Liver (tissue), 8 donors: ENCODE measurements at regions not wholly inside any gene's neighbourhood (a gene's known extent, or its start where the extent isn't known, plus 50 kb on each side); places are given as distances from the start of the nearest gene placed in this dataset.

Experiments used
- DNase-seq: peaks from one replicate; pipeline ENCODE4 v3.0.0-alpha.2; 2017; ENCODE audit warnings: low spot score
- H3K27ac ChIP-seq, 2 donors: one replicate each; pipeline ENCODE4 v1.7.0; 2013; ENCODE audit warnings: inconsistent platforms in 2 of 2, low read length in 2 of 2, control low read depth in 1 of 2, low read depth in 1 of 2, mild to moderate bottlenecking in 1 of 2
- H3K27me3 ChIP-seq, 4 donors: one replicate each; pipeline versions ENCODE4 v1.6.1 to v1.7.0; 2013; ENCODE audit warnings: low read length in 3 of 4, inconsistent platforms in 1 of 4, mild to moderate bottlenecking in 1 of 4, moderate library complexity in 1 of 4; ENCODE audit not compliant: control insufficient read depth in 4 of 4, insufficient read depth in 4 of 4
- H3K36me3 ChIP-seq, 4 donors: one replicate each; pipeline versions ENCODE4 v1.6.1 to v1.7.0; 2013; ENCODE audit warnings: low read length in 3 of 4, mild to moderate bottlenecking in 3 of 4, low read depth in 1 of 4, moderate library complexity in 1 of 4; ENCODE audit not compliant: control insufficient read depth in 4 of 4, insufficient read depth in 3 of 4
- H3K4me1 ChIP-seq, 4 donors: one replicate each; pipeline versions ENCODE4 v1.6.1 to v1.7.0; 2013; ENCODE audit warnings: low read length in 3 of 4, mild to moderate bottlenecking in 3 of 4, moderate library complexity in 1 of 4; ENCODE audit not compliant: control insufficient read depth in 4 of 4, insufficient read depth in 4 of 4
- H3K4me3 ChIP-seq, 3 donors: one replicate each; pipeline versions ENCODE4 v1.6.1 to v1.7.0; 2013; ENCODE audit warnings: low read length in 3 of 3, control low read depth in 1 of 3, low read depth in 1 of 3, mild to moderate bottlenecking in 1 of 3
- H3K9ac ChIP-seq, 2 donors: one replicate each; pipeline ENCODE4 v1.7.0; 2013; ENCODE audit warnings: low read length in 2 of 2, mild to moderate bottlenecking in 2 of 2, moderate library complexity in 2 of 2, control low read depth in 1 of 2, low read depth in 1 of 2
- H3K9me3 ChIP-seq, 4 donors: one replicate each; pipeline versions ENCODE4 v1.6.1 to v1.7.0; 2013; ENCODE audit warnings: low read length in 3 of 4; ENCODE audit not compliant: control insufficient read depth in 4 of 4
- CTCF ChIP-seq: fragments of 150-350 bp; IDR thresholded peaks from 2 replicates; pipeline ENCODE4 v1.5.1; 2017; ENCODE audit warnings: improper control_type of control experiment, low read depth, low read length; ENCODE audit not compliant: missing input control
- EGR1 ChIP-seq, 2 donors: IDR thresholded peaks; 2 replicates each; pipeline ENCODE4 v1.6.1; 2016 to 2018; ENCODE audit warnings: antibody characterized with exemption in 2 of 2, low read depth in 2 of 2
- FOXA1 ChIP-seq: IDR thresholded peaks from 2 replicates; pipeline ENCODE4 v1.6.1; 2016; ENCODE audit warnings: antibody characterized with exemption
- FOXA2 ChIP-seq: IDR thresholded peaks from 2 replicates; pipeline ENCODE4 v1.6.1; 2016; ENCODE audit warnings: antibody characterized with exemption
- GABPA ChIP-seq, 2 donors: IDR thresholded peaks in 1 of 2; conservative IDR thresholded peaks in 1 of 2; 2 replicates each; pipeline ENCODE4 v1.6.1; 2016; ENCODE audit warnings: antibody characterized with exemption in 2 of 2, mild to moderate bottlenecking in 1 of 2, moderate library complexity in 1 of 2
- HNF4A ChIP-seq, 2 donors: conservative IDR thresholded peaks; 2 replicates each; pipeline ENCODE4 v1.6.1; 2016; ENCODE audit warnings: antibody characterized with exemption in 2 of 2, mild to moderate bottlenecking in 2 of 2
- HNF4G ChIP-seq: IDR thresholded peaks from 2 replicates; pipeline ENCODE4 v1.6.1; 2016; ENCODE audit warnings: antibody characterized with exemption
- JUND ChIP-seq, 2 donors: IDR thresholded peaks; 2 replicates each; pipeline ENCODE4 v1.6.1; 2016; ENCODE audit warnings: antibody characterized with exemption in 2 of 2
- NR2F2 ChIP-seq: IDR thresholded peaks from 2 replicates; pipeline ENCODE4 v1.6.1; 2016; ENCODE audit warnings: antibody characterized with exemption
- RAD21 ChIP-seq, 2 donors: IDR thresholded peaks; 2 replicates each; pipeline ENCODE4 v1.6.1; 2016; ENCODE audit warnings: antibody characterized with exemption in 2 of 2, mild to moderate bottlenecking in 2 of 2
- RXRA ChIP-seq, 2 donors: IDR thresholded peaks; 2 replicates each; pipeline ENCODE4 v1.6.1; 2017 to 2018; ENCODE audit warnings: antibody characterized with exemption in 2 of 2, mild to moderate bottlenecking in 1 of 2
- SP1 ChIP-seq: IDR thresholded peaks from 2 replicates; pipeline ENCODE4 v1.6.1; 2018; ENCODE audit warnings: antibody characterized with exemption, mild to moderate bottlenecking
- TAF1 ChIP-seq: conservative IDR thresholded peaks from 2 replicates; pipeline ENCODE4 v1.6.1; 2016; ENCODE audit warnings: antibody characterized with exemption, mild to moderate bottlenecking
- YY1 ChIP-seq: IDR thresholded peaks from 2 replicates; pipeline ENCODE4 v1.6.1; 2016; ENCODE audit warnings: antibody characterized with exemption, mild to moderate bottlenecking
- WGBS: extraction: QIAGEN DNeasy Blood & Tissue Kit; methylation state at CpG from one replicate; pipeline ENCODE4 v1.1.7; 2013; 5-methylcytosine and 5-hydroxymethylcytosine counted together
- TF ChIP-seq, protein P1 (sequence below): IDR thresholded peaks from 2 replicates; pipeline ENCODE4 v1.6.1; 2016; ENCODE audit warnings: antibody characterized with exemption
- TF ChIP-seq, protein P2 (sequence below): IDR thresholded peaks from 2 replicates; pipeline ENCODE4 v1.6.1; 2016; ENCODE audit warnings: antibody characterized with exemption, mild to moderate bottlenecking
- TF ChIP-seq, protein P3 (sequence below): IDR thresholded peaks from 2 replicates; pipeline ENCODE4 v1.6.1; 2016; ENCODE audit warnings: antibody characterized with exemption
- TF ChIP-seq, protein P4 (sequence below): IDR thresholded peaks from 2 replicates; pipeline ENCODE4 v1.6.1; 2016; ENCODE audit warnings: antibody characterized with exemption
- donor health status: healthy.
- donor health status: healthy.
- donor health status: healthy.
- donor health status: healthy.
- donor health status: healthy.

- TF ChIP-seq HNF4A (conservative IDR thresholded peaks at IDR 0.05): no peak
- no peak for TF ChIP-seq FOXA1
- no peak for TF ChIP-seq CTCF
- TF ChIP-seq, protein P1, sequence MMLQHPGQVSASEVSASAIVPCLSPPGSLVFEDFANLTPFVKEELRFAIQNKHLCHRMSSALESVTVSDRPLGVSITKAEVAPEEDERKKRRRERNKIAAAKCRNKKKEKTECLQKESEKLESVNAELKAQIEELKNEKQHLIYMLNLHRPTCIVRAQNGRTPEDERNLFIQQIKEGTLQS: no peak
- no peak for TF ChIP-seq NR2F2
- TF ChIP-seq, protein P2, sequence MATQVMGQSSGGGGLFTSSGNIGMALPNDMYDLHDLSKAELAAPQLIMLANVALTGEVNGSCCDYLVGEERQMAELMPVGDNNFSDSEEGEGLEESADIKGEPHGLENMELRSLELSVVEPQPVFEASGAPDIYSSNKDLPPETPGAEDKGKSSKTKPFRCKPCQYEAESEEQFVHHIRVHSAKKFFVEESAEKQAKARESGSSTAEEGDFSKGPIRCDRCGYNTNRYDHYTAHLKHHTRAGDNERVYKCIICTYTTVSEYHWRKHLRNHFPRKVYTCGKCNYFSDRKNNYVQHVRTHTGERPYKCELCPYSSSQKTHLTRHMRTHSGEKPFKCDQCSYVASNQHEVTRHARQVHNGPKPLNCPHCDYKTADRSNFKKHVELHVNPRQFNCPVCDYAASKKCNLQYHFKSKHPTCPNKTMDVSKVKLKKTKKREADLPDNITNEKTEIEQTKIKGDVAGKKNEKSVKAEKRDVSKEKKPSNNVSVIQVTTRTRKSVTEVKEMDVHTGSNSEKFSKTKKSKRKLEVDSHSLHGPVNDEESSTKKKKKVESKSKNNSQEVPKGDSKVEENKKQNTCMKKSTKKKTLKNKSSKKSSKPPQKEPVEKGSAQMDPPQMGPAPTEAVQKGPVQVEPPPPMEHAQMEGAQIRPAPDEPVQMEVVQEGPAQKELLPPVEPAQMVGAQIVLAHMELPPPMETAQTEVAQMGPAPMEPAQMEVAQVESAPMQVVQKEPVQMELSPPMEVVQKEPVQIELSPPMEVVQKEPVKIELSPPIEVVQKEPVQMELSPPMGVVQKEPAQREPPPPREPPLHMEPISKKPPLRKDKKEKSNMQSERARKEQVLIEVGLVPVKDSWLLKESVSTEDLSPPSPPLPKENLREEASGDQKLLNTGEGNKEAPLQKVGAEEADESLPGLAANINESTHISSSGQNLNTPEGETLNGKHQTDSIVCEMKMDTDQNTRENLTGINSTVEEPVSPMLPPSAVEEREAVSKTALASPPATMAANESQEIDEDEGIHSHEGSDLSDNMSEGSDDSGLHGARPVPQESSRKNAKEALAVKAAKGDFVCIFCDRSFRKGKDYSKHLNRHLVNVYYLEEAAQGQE: no peak
- TF ChIP-seq, protein P3, sequence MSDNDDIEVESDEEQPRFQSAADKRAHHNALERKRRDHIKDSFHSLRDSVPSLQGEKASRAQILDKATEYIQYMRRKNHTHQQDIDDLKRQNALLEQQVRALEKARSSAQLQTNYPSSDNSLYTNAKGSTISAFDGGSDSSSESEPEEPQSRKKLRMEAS: no peak
- TF ChIP-seq RAD21 (IDR thresholded peaks at IDR 0.05): no peak
- no peak for TF ChIP-seq FOXA2
- no peak for TF ChIP-seq JUND (IDR thresholded peaks at IDR 0.05)
- TF ChIP-seq RXRA (IDR thresholded peaks at IDR 0.05): no peak
- no peak for TF ChIP-seq HNF4G
- TF ChIP-seq, protein P4, sequence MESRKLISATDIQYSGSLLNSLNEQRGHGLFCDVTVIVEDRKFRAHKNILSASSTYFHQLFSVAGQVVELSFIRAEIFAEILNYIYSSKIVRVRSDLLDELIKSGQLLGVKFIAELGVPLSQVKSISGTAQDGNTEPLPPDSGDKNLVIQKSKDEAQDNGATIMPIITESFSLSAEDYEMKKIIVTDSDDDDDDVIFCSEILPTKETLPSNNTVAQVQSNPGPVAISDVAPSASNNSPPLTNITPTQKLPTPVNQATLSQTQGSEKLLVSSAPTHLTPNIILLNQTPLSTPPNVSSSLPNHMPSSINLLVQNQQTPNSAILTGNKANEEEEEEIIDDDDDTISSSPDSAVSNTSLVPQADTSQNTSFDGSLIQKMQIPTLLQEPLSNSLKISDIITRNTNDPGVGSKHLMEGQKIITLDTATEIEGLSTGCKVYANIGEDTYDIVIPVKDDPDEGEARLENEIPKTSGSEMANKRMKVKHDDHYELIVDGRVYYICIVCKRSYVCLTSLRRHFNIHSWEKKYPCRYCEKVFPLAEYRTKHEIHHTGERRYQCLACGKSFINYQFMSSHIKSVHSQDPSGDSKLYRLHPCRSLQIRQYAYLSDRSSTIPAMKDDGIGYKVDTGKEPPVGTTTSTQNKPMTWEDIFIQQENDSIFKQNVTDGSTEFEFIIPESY: no peak
- TF ChIP-seq TAF1: no peak
- no peak for TF ChIP-seq GABPA (IDR thresholded peaks at IDR 0.05 in 1 of 2, conservative IDR thresholded peaks at IDR 0.05 in 1 of 2)
- WGBS: 52% methylated on average over 2 of the region's 2 CpGs
- Histone ChIP-seq H3K4me3 (no peak overlapping the region), H3K27me3 (peaks cover 0 to 13% (median 3%) of the 10 kb centered on the region in 4 donors), H3K27ac (no peak overlapping the region), H3K4me1 (no peaks in the 10 kb centered on the region), H3K9ac (no peak overlapping the region), H3K9me3 (no peaks in the 10 kb centered on the region), H3K36me3 (no peaks in the 10 kb centered on the region)
- no peak for DNase-seq
Observed at GRCh38 chr12:114269153-114269552, 136.8 kb downstream of the TBX5 start.

GRCh38 chr12:114266536-114266935 is 139.4 kb downstream of the TBX5 start:
- H3K27me3 ChIP-seq: peaks cover 0 to 13% (median 2%) of the 10 kb centered on the region in 4 donors
- no peaks in the 10 kb centered on the region for H3K36me3 ChIP-seq
- DNase-seq: no peak
- H3K4me1 ChIP-seq: no peaks in the 10 kb centered on the region
- H3K4me3 ChIP-seq: no peak overlapping the region
- WGBS: 46% methylated on average over 1 of the region's 1 CpG
- H3K9me3 ChIP-seq: no peaks in the 10 kb centered on the region
- H3K27ac ChIP-seq: no peak overlapping the region
- H3K9ac ChIP-seq: no peak overlapping the region
- TF ChIP-seq SP1 (no peak), FOXA1 (no peak), JUND (IDR thresholded peaks at IDR 0.05) (no peak), YY1 (no peak), HNF4A (conservative IDR thresholded peaks at IDR 0.05) (no peak), NR2F2 (no peak), CTCF (no peak), RXRA (IDR thresholded peaks at IDR 0.05) (no peak), HNF4G (no peak), TAF1 (no peak), RAD21 (IDR thresholded peaks at IDR 0.05) (no peak), EGR1 (IDR thresholded peaks at IDR 0.05; ENCODE audit: low read depth in 2 of 2) (no peak), FOXA2 (no peak)
- TF ChIP-seq, protein P4: no peak
- TF ChIP-seq, protein P1: no peak
- TF ChIP-seq, protein P3: no peak
